Fibroblast of lung (primary cell): ENCODE measurements at regions not wholly inside any gene's neighbourhood (a gene's known extent, or its start where the extent isn't known, plus 50 kb on each side); places are given as distances from the start of the nearest gene placed in this dataset.
A peak's percentile ranks its signal among the peaks of the same experiment; 100 is the strongest.

ENCODE experiments used
- DNase-seq, 2 donors: peaks; one replicate each; pipeline versions ENCODE4 v3.0.0 to v3.0.0-alpha.2; 2010; ENCODE audit warnings: low read depth in 2 of 2
- H2AFZ ChIP-seq: 2 replicates; pipeline ENCODE4 v1.5.1; 2012; ENCODE audit warnings: low read length, control low read depth, inconsistent platforms
- H3K27ac ChIP-seq: 2 replicates; pipeline ENCODE4 v1.5.1; 2011; ENCODE audit warnings: low read length, control low read depth; ENCODE audit not compliant: insufficient read depth
- H3K27me3 ChIP-seq: 2 replicates; pipeline ENCODE4 v1.5.1; 2011; ENCODE audit warnings: mild to moderate bottlenecking, low read length; ENCODE audit not compliant: control insufficient read depth, insufficient read depth
- H3K36me3 ChIP-seq: 2 replicates; pipeline ENCODE4 v1.5.1; 2011; ENCODE audit warnings: low read length; ENCODE audit not compliant: control insufficient read depth, insufficient read depth
- H3K4me1 ChIP-seq: 2 replicates; pipeline ENCODE4 v1.5.1; 2011; ENCODE audit warnings: low read length; ENCODE audit not compliant: control insufficient read depth, insufficient read depth; ENCODE audit errors: extremely low read depth
- H3K4me2 ChIP-seq: 2 replicates; pipeline ENCODE4 v1.5.1; 2011; ENCODE audit warnings: low read length, control low read depth; ENCODE audit not compliant: insufficient read depth; ENCODE audit errors: extremely low read depth
- H3K4me3 ChIP-seq, 4 experiments: fragments of 200-600 bp in 1 of 4; sonication (generic) in 1 of 4; replicated peaks in 1 of 4; 2 replicates each; pipeline ENCODE4 v1.5.1; 2011 to 2016; ENCODE audit warnings: low read length in 4 of 4, low read depth in 3 of 4, mild to moderate bottlenecking in 3 of 4, control low read depth in 2 of 4, inconsistent platforms in 1 of 4, mixed read lengths in 1 of 4; ENCODE audit not compliant: insufficient read depth in 1 of 4; ENCODE audit errors: control extremely low read depth in 1 of 4
- H3K79me2 ChIP-seq: 2 replicates; pipeline ENCODE4 v1.5.1; 2012; ENCODE audit warnings: mild to moderate bottlenecking, low read length, inconsistent platforms; ENCODE audit not compliant: control insufficient read depth, insufficient read depth
- H3K9ac ChIP-seq: 2 replicates; pipeline ENCODE4 v1.5.1; 2011; ENCODE audit warnings: mild to moderate bottlenecking, low read length, control low read depth; ENCODE audit not compliant: insufficient read depth
- H3K9me3 ChIP-seq: 2 replicates; pipeline ENCODE4 v1.5.1; 2012; ENCODE audit warnings: low read depth, low read length; ENCODE audit not compliant: control insufficient read depth, insufficient read depth
- H4K20me1 ChIP-seq: 2 replicates; pipeline ENCODE4 v1.5.1; 2011; ENCODE audit warnings: low read length; ENCODE audit not compliant: control insufficient read depth, insufficient read depth; ENCODE audit errors: extremely low read depth
- CTCF ChIP-seq, 2 donors: IDR thresholded peaks in 1 of 2; conservative IDR thresholded peaks in 1 of 2; 1 replicate in 1 of 2; 2 replicates in 1 of 2; pipeline ENCODE4 v1.5.1; 2011 to 2012; ENCODE audit warnings: low read length in 2 of 2, control low read depth in 1 of 2, inconsistent platforms in 1 of 2, low read depth in 1 of 2, mild to moderate bottlenecking in 1 of 2
- EZH2 ChIP-seq: IDR thresholded peaks from 2 replicates; pipeline ENCODE4 v1.5.1; 2012; ENCODE audit warnings: low read length, control low read depth, mild to moderate bottlenecking; ENCODE audit errors: missing control alignments

DNA sequence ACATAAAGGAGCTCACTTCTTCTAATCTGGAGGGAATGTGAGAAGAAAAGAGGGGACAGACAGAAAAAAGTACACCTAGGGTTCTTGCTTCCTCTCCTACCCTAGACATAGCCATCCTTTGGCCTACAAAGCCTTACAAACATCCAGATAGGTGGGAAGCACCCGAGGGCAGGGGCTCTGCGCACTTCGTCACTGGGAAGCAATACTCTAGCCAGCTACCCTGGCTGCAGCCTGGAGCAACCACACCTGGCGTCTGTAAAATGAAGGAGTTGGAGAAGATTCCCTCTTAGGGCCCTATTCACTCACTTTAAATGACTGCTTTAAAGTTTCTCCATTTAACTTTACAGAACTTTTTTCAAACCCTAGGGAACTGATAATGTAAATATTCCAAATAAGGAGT is 65.7 kb upstream of the NOCT start:
- Histone ChIP-seq H3K27ac (no peak overlapping the region), H3K27me3 (no peaks in the 10 kb centered on the region), H3K36me3 (no peaks in the 10 kb centered on the region), H3K79me2 (no peaks in the 10 kb centered on the region), H4K20me1 (no peaks in the 10 kb centered on the region), H3K4me3 (no peak overlapping the region), H3K4me1 (peaks cover 3% of the 10 kb centered on the region), H2AFZ (no peak overlapping the region), H3K9ac (no peak overlapping the region), H3K9me3 (no peaks in the 10 kb centered on the region), H3K4me2 (no peak overlapping the region)
- no peak for DNase-seq
- TF ChIP-seq CTCF (conservative IDR thresholded peaks at IDR 0.05 in 1 of 2, IDR thresholded peaks at IDR 0.05 in 1 of 2; ENCODE audit: low read depth in 1 of 2, low read length in 2 of 2) = no peak

DNA sequence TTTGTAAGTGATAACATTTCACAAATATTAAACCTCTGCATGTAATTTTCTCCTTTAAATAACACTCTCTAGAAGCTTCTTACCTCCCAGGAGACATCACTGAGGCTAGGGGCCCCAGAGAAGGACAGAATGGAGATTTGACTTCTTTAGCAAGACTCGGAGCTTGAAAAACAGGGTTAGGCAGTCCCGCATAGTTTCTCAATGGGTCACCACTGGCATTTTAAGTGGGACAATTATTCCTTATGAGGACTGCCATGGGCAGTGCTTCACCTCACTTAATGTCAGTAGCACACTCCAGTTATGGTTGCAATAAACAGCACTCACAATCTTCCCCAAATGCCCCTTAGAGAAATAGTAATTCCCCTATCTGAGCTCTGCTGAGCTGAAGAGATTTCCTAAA is 66.7 kb upstream of the NOCT start:
- no peak overlapping the region for H3K27ac ChIP-seq
- no peak overlapping the region for H3K4me3 ChIP-seq
- no peaks in the 10 kb centered on the region for H4K20me1 ChIP-seq
- no peak overlapping the region for H3K4me2 ChIP-seq
- no peaks in the 10 kb centered on the region for H3K4me1 ChIP-seq
- peak in 1 of 2 donors; percentile 19 for DNase-seq
- no peaks in the 10 kb centered on the region for H3K79me2 ChIP-seq
- no peak overlapping the region for H3K9ac ChIP-seq
- no peaks in the 10 kb centered on the region for H3K9me3 ChIP-seq
- no peaks in the 10 kb centered on the region for H3K27me3 ChIP-seq
- no peak overlapping the region for H2AFZ ChIP-seq
- no peaks in the 10 kb centered on the region for H3K36me3 ChIP-seq
- TF ChIP-seq CTCF (conservative IDR thresholded peaks at IDR 0.05 in 1 of 2, IDR thresholded peaks at IDR 0.05 in 1 of 2; ENCODE audit: low read depth in 1 of 2, low read length in 2 of 2) (no peak), EZH2 (no peak)

DNA sequence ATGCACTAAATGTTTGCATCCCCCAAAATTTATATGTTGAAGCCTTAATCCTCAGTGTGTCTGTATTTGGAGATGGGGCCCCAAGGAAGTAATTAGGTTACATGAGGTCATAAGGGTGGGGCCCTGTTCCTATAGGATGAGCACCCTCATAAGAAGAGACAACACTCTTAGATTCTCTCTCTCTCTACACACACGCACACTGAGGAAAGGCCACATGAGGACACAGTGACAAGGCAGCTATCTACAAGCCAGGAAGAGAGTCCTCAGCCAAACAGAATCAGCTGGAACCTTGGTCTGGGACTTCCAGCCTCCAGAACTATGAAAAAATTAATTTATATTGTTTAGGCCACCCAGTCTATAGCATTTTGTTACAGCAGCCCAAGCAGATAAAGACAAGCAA is 69.3 kb upstream of the NOCT start:
- H3K9me3 ChIP-seq = no peaks in the 10 kb centered on the region
- H3K9ac ChIP-seq = no peak overlapping the region
- no peaks in the 10 kb centered on the region for H3K27me3 ChIP-seq
- H3K4me3 ChIP-seq = no peak overlapping the region
- H4K20me1 ChIP-seq = no peaks in the 10 kb centered on the region
- no peaks in the 10 kb centered on the region for H3K79me2 ChIP-seq
- no peak overlapping the region for H3K4me2 ChIP-seq
- H2AFZ ChIP-seq = no peak overlapping the region
- no peaks in the 10 kb centered on the region for H3K4me1 ChIP-seq
- no peak for DNase-seq
- TF ChIP-seq EZH2 (no peak), CTCF (conservative IDR thresholded peaks at IDR 0.05 in 1 of 2, IDR thresholded peaks at IDR 0.05 in 1 of 2; ENCODE audit: low read depth in 1 of 2, low read length in 2 of 2) (no peak)
- no peaks in the 10 kb centered on the region for H3K36me3 ChIP-seq
- no peak overlapping the region for H3K27ac ChIP-seq
